ENCODE measurements at regions not wholly inside any gene's neighbourhood (a gene's known extent, or its start where the extent isn't known, plus 50 kb on each side); places are given as distances from the start of the nearest gene placed in this dataset.

DNA sequence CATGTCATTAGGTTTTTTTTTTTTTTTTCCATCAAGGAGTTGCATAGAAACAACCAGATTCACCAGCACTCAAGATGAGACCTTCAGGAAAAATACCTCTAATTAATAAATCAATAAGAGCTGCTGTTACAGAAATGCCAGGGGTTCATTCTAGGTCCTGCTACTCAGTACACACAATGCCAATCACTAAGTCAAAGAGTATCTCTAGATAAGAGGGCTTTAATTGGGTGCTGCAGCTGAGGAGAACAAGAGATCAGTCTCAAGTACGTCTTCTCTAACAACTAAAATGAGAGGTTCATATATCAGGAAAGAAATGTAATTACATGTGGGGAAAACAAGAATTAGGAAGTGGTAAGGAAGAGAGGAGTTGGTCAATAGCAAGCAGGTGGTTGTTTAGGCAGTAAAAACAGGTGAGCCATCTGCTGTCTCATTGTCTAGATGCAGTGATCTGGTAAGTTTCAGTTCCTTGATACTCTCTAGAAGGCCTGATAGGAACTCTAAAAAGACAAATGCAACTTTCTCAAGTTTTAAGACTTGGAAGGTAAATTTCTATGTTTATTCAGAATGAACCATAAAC, 272.9 kb upstream of the ZWINT start:
- no peak for DNase-seq (ENCODE audit: low read depth in 1 of 2, low spot score in 1 of 2)
- no peak for TF ChIP-seq JUND (IDR thresholded peaks at IDR 0.05; ENCODE audit: low read depth)
- in situ Hi-C loops (cut with HindIII; ENCODE audit: low pct_unique_long_range_greater_than_20kb, low sequenced_read_pairs), result no loop called here

DNA sequence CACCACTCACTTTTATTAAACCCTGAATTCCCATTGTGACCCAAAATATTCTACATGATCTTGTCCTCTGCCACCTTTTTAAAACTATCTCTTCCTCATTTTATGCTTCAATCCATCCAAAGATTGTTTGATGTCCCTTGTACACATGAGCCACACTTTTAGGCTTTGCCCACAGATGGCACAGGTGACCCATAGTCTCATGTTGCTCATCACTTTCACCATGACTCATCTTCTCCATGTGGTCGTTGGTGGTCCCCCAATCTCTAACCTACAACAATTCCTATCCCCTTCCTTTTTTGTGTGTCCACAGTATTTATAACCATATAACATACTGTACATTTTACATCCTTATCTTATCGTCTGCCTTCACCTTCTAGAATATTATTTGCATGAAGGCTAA, 271.5 kb upstream of the ZWINT start:
- in situ Hi-C loops (cut with HindIII; ENCODE audit: low pct_unique_long_range_greater_than_20kb, low sequenced_read_pairs), result no loop called here
- no peak for TF ChIP-seq JUND (IDR thresholded peaks at IDR 0.05; ENCODE audit: low read depth)
- no peak for DNase-seq (ENCODE audit: low read depth in 1 of 2, low spot score in 1 of 2)

DNA sequence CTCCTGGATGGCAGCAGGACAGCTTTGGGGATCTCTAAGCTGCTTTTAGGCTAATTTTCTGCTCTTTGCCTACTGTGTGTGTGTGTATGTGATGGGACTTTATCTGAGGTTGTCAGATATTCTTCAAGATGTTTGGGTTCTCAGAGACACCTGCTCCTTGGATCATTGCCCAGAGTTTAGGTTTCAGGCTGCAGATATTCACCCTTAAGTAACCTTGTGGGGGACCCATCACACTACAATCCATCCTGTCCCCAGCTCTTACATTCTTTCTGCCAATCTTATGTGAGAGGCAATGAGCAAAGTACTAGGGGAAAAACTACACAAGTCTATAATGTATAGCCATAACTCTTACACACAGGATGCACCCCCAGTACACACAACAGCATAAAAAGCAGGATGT, 263.0 kb upstream of the ZWINT start:
- no peak for TF ChIP-seq JUND (IDR thresholded peaks at IDR 0.05; ENCODE audit: low read depth)
- no peak for DNase-seq (ENCODE audit: low read depth in 1 of 2, low spot score in 1 of 2)
- in situ Hi-C loops (cut with HindIII; ENCODE audit: low pct_unique_long_range_greater_than_20kb, low sequenced_read_pairs), result no loop called here

DNA sequence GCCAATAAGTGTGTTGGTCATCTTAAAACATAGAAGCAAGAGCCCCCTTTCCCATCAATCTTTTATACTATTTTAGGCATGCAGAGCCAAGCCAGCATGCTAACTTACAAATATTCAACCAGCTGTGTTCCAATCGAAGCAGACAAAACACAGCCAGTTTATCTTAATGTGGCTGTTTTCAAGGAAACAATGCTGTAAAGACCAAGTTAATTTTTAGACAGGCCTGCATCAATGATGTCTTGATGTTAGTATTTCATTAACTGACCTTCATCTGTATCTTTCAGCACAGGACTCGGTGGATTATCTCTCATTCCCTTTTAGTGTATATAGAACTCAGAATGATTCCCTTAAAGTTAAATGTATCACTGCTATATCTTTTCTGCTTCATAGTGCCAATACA, 262.0 kb upstream of the ZWINT start:
- TF ChIP-seq JUND (IDR thresholded peaks at IDR 0.05; ENCODE audit: low read depth), result no peak
- no peak for DNase-seq (ENCODE audit: low read depth in 1 of 2, low spot score in 1 of 2)
- in situ Hi-C loops (cut with HindIII; ENCODE audit: low pct_unique_long_range_greater_than_20kb, low sequenced_read_pairs), result no loop called here

DNA sequence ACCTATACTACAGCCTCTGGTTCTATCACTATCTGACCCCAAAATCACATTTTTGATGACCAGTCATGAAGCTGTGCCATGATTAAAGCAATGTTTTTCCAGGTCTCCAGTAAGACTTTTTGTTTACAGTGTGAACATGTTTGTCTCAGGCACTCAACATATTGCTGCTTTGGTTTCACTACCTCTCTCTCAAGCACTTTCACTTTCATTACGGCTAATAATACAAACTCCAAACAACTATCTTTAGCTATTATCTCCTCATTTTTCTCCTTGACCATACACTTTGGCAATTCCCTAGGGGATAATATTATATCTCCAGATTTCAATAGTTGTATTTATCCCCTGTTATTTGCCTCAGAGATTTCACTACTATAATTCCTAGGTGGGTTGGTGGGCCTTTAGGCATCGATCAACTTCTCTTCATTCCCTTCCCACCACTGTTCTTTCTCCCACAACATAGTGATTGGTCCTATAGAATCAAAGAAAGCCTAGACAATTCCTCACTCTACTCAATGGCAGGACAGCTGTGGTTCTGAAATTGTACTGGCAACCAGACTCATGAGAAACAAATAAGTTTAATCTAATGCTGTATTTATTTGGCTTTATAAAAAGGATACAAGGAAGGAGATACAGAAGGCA, 261.4 kb upstream of the ZWINT start:
- TF ChIP-seq JUND (IDR thresholded peaks at IDR 0.05; ENCODE audit: low read depth), result no peak
- DNase-seq (ENCODE audit: low read depth in 1 of 2, low spot score in 1 of 2), result peak in 1 of 2 experiments; percentile 27
- in situ Hi-C loops (cut with HindIII; ENCODE audit: low pct_unique_long_range_greater_than_20kb, low sequenced_read_pairs), result no loop called here

DNA sequence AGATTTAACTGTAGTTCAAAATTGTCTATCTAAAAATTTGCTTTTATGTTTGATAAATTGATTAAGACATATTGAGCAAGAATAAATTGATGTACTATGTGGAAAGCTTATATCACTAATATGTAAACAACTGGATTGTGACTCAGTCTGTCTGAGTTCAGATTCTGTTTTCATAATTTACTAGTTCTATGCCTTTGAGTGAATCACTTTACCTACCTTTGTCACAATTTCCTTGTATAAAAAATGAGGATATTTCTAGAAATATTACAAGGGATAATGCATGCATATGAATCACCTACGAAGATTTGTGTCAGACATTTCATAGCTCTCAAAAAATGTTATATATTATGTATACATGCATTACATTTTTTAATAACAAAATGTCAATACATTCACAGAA, 245.1 kb upstream of the ZWINT start:
- in situ Hi-C loops (cut with HindIII; ENCODE audit: low pct_unique_long_range_greater_than_20kb, low sequenced_read_pairs), result no loop called here
- DNase-seq (ENCODE audit: low read depth in 1 of 2, low spot score in 1 of 2), result no peak
- no peak for TF ChIP-seq JUND (IDR thresholded peaks at IDR 0.05; ENCODE audit: low read depth)

DNA sequence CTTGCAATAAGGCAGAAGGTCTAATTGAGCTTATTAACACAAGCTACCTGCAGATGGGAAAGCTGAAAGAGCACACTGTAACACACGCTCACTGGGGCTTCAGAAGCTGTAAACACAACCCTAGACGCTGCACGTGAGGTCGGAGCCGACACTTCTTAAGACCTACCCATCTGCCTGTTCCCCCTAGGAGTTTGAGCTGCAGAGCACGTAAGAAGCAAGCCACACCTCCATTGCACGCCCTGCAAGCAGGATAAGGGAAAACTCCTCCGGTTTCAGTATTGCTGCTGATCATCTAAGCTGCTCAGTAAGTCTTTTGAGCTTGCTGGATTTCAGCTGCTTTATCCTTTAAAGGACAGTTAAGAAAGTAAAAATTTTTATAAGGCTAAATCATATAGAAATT, 244.0 kb upstream of the ZWINT start:
- in situ Hi-C loops (cut with HindIII; ENCODE audit: low pct_unique_long_range_greater_than_20kb, low sequenced_read_pairs), result no loop called here

DNA sequence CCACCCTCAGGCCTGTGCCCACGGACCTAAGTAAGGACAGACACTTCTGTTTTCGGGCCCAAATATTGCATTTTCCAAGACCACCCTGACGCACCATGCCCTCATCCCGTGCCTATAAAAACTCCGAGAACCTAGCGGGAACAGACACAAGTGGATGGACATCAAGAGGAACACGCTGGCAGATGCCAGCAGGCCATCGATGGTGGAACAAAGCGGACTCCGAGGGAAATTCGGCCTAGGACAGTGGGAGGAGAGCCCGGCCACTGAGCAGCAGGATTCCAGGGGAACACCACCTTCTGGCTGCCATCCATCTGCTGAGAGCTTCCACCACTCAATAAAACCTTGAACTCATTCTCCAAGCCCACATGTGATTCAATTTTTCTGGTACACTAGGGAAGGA, 243.6 kb upstream of the ZWINT start:
- TF ChIP-seq JUND (IDR thresholded peaks at IDR 0.05; ENCODE audit: low read depth), result no peak
- in situ Hi-C loops (cut with HindIII; ENCODE audit: low pct_unique_long_range_greater_than_20kb, low sequenced_read_pairs), result no loop called here
- no peak for DNase-seq (ENCODE audit: low read depth in 1 of 2, low spot score in 1 of 2)

More for the DNA sequence above, 244.0 kb upstream of the ZWINT start:
- DNase-seq (ENCODE audit: low read depth in 1 of 2, low spot score in 1 of 2), result peak in 1 of 2 experiments; percentile 24
- no peak for TF ChIP-seq JUND (IDR thresholded peaks at IDR 0.05; ENCODE audit: low read depth)

DNA sequence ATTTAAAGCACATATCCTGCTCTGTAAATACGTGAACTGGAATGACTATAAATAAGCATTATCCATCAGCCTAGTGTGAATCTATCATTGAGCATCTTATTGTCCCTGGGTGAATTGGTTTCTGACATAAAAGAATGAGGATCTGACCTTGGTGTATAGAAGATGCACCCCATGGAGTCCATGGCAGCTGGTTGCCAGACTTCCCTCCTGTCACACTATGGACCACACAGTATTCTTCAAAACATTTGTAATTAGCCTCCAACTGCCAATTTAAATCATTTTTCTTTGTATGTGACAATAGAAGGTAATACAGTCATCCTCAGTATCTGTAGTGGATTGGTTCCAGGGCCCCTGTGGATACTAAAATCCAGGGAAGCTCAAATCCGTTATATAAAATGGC, 238.1 kb upstream of the ZWINT start:
- DNase-seq (ENCODE audit: low read depth in 1 of 2, low spot score in 1 of 2), result no peak
- in situ Hi-C loops (cut with HindIII; ENCODE audit: low pct_unique_long_range_greater_than_20kb, low sequenced_read_pairs), result no loop called here
- no peak for TF ChIP-seq JUND (IDR thresholded peaks at IDR 0.05; ENCODE audit: low read depth)

DNA sequence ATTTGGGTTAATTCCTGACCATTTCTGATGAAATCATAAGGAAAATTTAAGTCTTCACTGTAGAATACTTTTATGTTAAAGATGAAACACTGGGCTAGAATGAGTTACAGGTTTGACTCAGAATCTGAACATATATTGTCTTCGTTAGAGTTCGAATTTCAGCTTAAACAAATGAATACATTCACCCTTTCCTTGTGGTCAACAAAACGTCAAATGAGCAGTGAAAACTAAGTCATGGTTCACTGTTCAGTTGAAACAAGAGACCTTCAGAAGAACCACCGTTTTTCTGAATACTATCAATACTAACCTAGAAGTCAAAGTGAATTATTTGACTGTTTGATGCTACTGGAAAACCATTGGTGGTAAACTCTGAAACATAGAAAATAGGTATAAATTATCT, 235.2 kb upstream of the ZWINT start:
- DNase-seq (ENCODE audit: low read depth in 1 of 2, low spot score in 1 of 2), result no peak

DNA sequence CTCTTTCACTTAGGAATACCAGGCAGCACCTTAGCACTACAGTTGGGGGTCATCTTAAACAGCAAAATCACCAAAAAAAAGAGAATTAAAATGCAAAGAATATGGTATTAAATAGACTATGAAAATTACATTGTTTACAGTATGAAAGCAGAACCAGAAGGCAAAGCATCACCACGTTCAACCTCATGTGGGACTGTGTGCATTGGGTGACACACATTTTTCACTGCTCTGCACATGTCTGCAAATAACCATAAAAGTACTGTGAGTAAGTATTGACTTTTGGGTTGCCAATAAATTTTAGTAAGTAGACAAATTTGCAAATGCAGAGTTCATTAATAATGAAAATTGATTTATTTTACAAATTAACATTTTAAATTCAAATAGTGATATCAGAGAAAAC, 232.1 kb upstream of the ZWINT start:
- in situ Hi-C loops (cut with HindIII; ENCODE audit: low pct_unique_long_range_greater_than_20kb, low sequenced_read_pairs), result no loop called here
- no peak for TF ChIP-seq JUND (IDR thresholded peaks at IDR 0.05; ENCODE audit: low read depth)
- DNase-seq (ENCODE audit: low read depth in 1 of 2, low spot score in 1 of 2), result no peak

More for the DNA sequence above, 235.2 kb upstream of the ZWINT start:
- in situ Hi-C loops (cut with HindIII; ENCODE audit: low pct_unique_long_range_greater_than_20kb, low sequenced_read_pairs), result no loop called here
- TF ChIP-seq JUND (IDR thresholded peaks at IDR 0.05; ENCODE audit: low read depth), result no peak

DNA sequence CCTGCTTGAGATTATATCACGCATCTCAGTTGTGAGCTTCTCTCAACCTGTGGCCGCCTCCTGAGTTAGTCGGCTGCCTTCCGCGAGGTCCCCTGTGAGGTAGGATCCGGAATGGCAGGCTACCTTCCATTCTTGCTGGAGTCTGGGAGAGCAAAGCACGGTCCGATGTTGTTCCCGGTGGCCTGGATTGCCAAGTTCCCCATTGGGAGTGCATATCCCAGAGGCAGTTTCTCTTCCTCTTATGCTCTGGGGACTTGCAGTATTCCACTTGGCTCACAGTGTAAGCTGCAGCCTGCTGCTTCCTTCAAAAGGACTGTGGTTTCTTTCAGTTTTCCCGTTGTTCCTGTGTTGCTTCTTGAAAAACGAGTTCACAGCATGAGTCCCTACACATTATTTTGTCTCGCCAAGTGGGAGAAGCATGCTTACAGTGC, 225.4 kb upstream of the ZWINT start:
- in situ Hi-C loops (cut with HindIII; ENCODE audit: low pct_unique_long_range_greater_than_20kb, low sequenced_read_pairs), result no loop called here
- peak; percentile 8 to 72 for DNase-seq (ENCODE audit: low read depth in 1 of 2, low spot score in 1 of 2)
- TF ChIP-seq JUND (IDR thresholded peaks at IDR 0.05; ENCODE audit: low read depth), result no peak

DNA sequence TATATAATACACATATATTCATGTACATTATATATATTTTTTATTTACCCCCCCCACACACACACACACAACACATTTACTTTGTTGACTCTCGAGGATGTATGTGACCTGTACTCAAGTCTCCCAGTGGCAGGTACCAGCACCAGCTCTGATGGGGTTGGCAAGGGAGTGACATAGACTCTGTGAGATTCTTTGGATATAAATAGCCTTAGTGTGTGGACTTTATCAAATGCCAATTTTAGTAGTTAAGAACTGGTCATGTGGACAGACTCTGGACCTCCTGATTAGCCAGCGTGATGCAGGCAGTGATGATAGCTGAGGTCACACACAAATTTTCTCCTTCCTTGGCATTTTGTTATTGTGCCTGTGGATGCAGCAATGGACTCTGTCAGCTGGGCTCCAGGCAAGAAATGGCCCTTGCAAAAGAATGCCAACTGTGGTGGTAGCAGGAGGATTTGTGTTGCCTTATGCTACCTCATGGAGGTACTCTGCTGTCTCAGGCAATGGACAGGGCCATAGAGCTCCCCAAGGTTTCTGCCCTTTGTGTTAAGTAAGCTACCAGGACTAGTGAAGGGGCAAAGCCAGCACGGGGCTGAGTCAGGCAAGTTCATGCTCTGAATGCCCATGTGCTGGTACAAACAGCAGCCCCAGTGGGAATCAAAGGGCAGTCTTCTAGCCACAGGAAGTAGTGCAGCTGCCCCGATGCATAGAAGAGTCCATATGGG, 224.6 kb upstream of the ZWINT start:
- no peak for TF ChIP-seq JUND (IDR thresholded peaks at IDR 0.05; ENCODE audit: low read depth)
- in situ Hi-C loops (cut with HindIII; ENCODE audit: low pct_unique_long_range_greater_than_20kb, low sequenced_read_pairs), result no loop called here
- no peak for DNase-seq (ENCODE audit: low read depth in 1 of 2, low spot score in 1 of 2)

Data from T47D (cell line).